Loucy (cell line): ENCODE measurements at regions not wholly inside any gene's neighbourhood (a gene's known extent, or its start where the extent isn't known, plus 50 kb on each side); places are given as distances from the start of the nearest gene placed in this dataset.
A peak's percentile ranks its signal among the peaks of the same experiment; 100 is the strongest.

Experiments
- EZH2phosphoT487 ChIP-seq: fragments of 200-600 bp; IDR thresholded peaks from 2 replicates; pipeline ENCODE4 v1.6.1; 2018; ENCODE audit warnings: antibody characterized with exemption, mild to moderate bottlenecking, moderate library complexity, borderline replicate concordance
- TF ChIP-seq, protein P1 (sequence below): fragments of 200-600 bp; sonication (generic); conservative IDR thresholded peaks from 2 replicates; pipeline ENCODE4 v1.5.1; 2014; ENCODE audit warnings: mild to moderate bottlenecking, antibody characterized with exemption, low read length

DNA sequence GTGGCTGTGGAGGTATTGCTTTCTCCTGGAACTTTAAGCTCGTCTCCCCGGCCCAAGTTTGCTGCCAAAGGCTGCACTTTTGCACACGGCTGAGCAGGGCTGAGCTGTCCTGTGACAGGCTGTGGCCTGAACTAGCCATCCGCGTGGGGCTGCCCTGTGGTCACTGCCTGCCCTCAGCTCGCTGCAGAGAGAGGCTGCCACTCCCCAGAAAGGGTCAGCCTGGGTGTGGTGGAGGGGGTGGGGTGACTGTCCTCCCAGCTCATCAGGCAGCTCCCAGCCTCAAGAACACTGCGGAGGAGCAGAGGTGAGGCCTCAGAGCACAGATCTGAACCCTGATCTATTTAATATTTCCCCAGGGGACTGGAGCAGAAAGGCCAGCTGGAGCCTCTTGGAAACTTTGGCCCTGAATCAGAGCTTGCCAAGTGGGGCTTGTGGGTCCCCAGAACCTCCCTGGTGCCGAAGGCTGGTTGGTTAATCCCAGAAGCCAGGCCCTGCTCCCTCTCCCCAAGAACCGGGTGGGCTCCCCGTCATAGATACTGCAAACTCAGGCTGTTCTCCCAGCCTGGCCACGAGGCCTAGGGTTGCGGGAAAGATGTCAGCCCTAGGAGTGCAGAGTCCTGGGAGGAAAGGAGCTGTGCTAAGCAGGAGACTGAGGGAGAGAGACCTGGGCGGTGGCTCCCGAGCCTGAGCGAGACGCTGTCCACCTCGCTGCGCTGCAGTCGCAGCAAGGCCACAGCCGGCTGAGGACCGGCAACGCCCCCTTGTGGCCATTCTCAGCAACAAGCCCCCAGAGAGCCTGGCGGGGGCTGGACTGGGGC, 125.1 kb upstream of the IPO9 start:
- TF ChIP-seq, protein P1, sequence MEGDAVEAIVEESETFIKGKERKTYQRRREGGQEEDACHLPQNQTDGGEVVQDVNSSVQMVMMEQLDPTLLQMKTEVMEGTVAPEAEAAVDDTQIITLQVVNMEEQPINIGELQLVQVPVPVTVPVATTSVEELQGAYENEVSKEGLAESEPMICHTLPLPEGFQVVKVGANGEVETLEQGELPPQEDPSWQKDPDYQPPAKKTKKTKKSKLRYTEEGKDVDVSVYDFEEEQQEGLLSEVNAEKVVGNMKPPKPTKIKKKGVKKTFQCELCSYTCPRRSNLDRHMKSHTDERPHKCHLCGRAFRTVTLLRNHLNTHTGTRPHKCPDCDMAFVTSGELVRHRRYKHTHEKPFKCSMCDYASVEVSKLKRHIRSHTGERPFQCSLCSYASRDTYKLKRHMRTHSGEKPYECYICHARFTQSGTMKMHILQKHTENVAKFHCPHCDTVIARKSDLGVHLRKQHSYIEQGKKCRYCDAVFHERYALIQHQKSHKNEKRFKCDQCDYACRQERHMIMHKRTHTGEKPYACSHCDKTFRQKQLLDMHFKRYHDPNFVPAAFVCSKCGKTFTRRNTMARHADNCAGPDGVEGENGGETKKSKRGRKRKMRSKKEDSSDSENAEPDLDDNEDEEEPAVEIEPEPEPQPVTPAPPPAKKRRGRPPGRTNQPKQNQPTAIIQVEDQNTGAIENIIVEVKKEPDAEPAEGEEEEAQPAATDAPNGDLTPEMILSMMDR: peak; percentile 89
- TF ChIP-seq EZH2phosphoT487: no peak
